Mammary epithelial cell (primary cell): ENCODE measurements at regions not wholly inside any gene's neighbourhood (a gene's known extent, or its start where the extent isn't known, plus 50 kb on each side); places are given as distances from the start of the nearest gene placed in this dataset.

ENCODE experiments used
- EZH2 ChIP-seq: IDR thresholded peaks from 2 replicates; pipeline ENCODE4 v1.6.1; 2012; ENCODE audit warnings: low read length, inconsistent platforms, borderline replicate concordance
- TF ChIP-seq, protein P1 (sequence below), 2 donors: IDR thresholded peaks in 1 of 2; conservative IDR thresholded peaks in 1 of 2; 2 replicates each; pipeline ENCODE4 v1.5.1; 2011 to 2012; ENCODE audit warnings: inconsistent platforms in 2 of 2, low read length in 2 of 2, mild to moderate bottlenecking in 2 of 2, control low read depth in 1 of 2, low read depth in 1 of 2; ENCODE audit not compliant: insufficient read depth in 1 of 2; ENCODE audit errors: extremely low read depth in 1 of 2

DNA sequence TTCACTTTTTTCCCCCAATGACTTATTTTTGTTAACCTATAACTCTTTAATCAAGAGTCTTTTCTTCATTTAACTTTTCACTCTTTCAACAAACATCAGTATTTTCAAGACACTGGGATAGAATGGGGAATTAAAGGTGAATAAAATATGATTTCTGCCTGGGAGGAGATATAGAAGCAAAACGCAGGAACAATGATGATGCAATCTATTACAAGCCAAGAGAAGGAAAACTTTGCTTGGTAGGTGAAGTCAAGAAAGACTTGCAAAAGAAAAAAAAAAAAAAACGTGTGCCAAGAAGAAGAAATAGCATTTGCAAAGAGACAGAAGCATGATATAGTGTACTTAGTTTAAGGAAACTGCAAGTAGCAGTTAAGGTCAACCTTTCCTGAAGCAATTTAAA is 207.3 kb upstream of the KCNH7 start:
- TF ChIP-seq EZH2 = no peak
- TF ChIP-seq, protein P1, sequence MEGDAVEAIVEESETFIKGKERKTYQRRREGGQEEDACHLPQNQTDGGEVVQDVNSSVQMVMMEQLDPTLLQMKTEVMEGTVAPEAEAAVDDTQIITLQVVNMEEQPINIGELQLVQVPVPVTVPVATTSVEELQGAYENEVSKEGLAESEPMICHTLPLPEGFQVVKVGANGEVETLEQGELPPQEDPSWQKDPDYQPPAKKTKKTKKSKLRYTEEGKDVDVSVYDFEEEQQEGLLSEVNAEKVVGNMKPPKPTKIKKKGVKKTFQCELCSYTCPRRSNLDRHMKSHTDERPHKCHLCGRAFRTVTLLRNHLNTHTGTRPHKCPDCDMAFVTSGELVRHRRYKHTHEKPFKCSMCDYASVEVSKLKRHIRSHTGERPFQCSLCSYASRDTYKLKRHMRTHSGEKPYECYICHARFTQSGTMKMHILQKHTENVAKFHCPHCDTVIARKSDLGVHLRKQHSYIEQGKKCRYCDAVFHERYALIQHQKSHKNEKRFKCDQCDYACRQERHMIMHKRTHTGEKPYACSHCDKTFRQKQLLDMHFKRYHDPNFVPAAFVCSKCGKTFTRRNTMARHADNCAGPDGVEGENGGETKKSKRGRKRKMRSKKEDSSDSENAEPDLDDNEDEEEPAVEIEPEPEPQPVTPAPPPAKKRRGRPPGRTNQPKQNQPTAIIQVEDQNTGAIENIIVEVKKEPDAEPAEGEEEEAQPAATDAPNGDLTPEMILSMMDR (conservative IDR thresholded peaks at IDR 0.05 in 1 of 2, IDR thresholded peaks at IDR 0.05 in 1 of 2; ENCODE audit: extremely low read depth in 1 of 2, insufficient read depth in 1 of 2, low read depth in 1 of 2, low read length in 2 of 2) = no peak
